DOHH2 (cell line): ENCODE measurements at regions not wholly inside any gene's neighbourhood (a gene's known extent, or its start where the extent isn't known, plus 50 kb on each side); places are given as distances from the start of the nearest gene placed in this dataset.
"Not testable (repeated sequence)": the region's sequence is repeated elsewhere in the genome, so short reads cannot be mapped to it uniquely, and the experiment has no call there.

Experiments
- H3F3A ChIP-seq: fragments of 200-600 bp; sonication (generic), shearing (Covaris generic); 2 replicates; pipeline ENCODE4 v1.6.0; 2016; ENCODE audit warnings: antibody characterized with exemption, mild to moderate bottlenecking; ENCODE audit not compliant: control insufficient read depth, insufficient read depth
- H3K27ac ChIP-seq: fragments of 200-600 bp; sonication (generic); 2 replicates; pipeline ENCODE4 v1.5.1; 2014; ENCODE audit warnings: low read depth, mild to moderate bottlenecking, low read length, moderate library complexity
- H3K27me3 ChIP-seq: fragments of 200-600 bp; sonication (generic); 2 replicates; pipeline ENCODE4 v1.6.1; 2014; ENCODE audit warnings: mild to moderate bottlenecking, low read length, mixed read lengths; ENCODE audit not compliant: control insufficient read depth
- H3K36me3 ChIP-seq: fragments of 200-600 bp; sonication (generic); 2 replicates; pipeline ENCODE4 v1.6.1; 2014; ENCODE audit warnings: mild to moderate bottlenecking, low read length, moderate library complexity, mixed read lengths; ENCODE audit not compliant: control insufficient read depth
- H3K4me1 ChIP-seq: fragments of 200-600 bp; sonication (generic); 2 replicates; pipeline ENCODE4 v1.6.1; 2014; ENCODE audit warnings: mild to moderate bottlenecking, low read length, mixed read lengths; ENCODE audit not compliant: control insufficient read depth
- H3K4me2 ChIP-seq: fragments of 200-600 bp; sonication (generic); 2 replicates; pipeline ENCODE4 v1.6.0; 2014; ENCODE audit warnings: mild to moderate bottlenecking, low read length, moderate library complexity
- H3K4me3 ChIP-seq: fragments of 200-600 bp; sonication (generic); 2 replicates; pipeline ENCODE4 v1.5.1; 2014; ENCODE audit warnings: mild to moderate bottlenecking, low read length, mixed read lengths
- H3K79me2 ChIP-seq: fragments of 200-600 bp; sonication (generic); 2 replicates; pipeline ENCODE4 v1.6.1; 2014; ENCODE audit warnings: mild to moderate bottlenecking, low read length, mixed read lengths; ENCODE audit not compliant: control insufficient read depth
- H3K9me2 ChIP-seq: fragments of 200-600 bp; sonication (generic); replicated peaks from 2 replicates; pipeline ENCODE4 v1.6.1; 2014; ENCODE audit warnings: mild to moderate bottlenecking, low read length, mixed read lengths; ENCODE audit not compliant: control insufficient read depth
- H3K9me3 ChIP-seq: fragments of 200-600 bp; sonication (generic); 2 replicates; pipeline ENCODE4 v1.6.1; 2014; ENCODE audit warnings: antibody characterized with exemption, low read length, mixed read lengths; ENCODE audit not compliant: control insufficient read depth, insufficient read depth
- H4K20me1 ChIP-seq: fragments of 200-600 bp; sonication (generic); 2 replicates; pipeline ENCODE4 v1.6.0; 2014; ENCODE audit warnings: low read depth, mild to moderate bottlenecking, antibody characterized with exemption, low read length, moderate library complexity; ENCODE audit not compliant: control insufficient read depth, insufficient read depth
- EZH2phosphoT487 ChIP-seq: fragments of 200-600 bp; sonication (generic); IDR thresholded peaks from 2 replicates; pipeline ENCODE4 v1.6.1; 2017; ENCODE audit warnings: borderline replicate concordance, mild to moderate bottlenecking, antibody characterized with exemption, low read length, moderate library complexity, mixed read lengths
- TF ChIP-seq, protein P1 (sequence below): fragments of 200-600 bp; sonication (generic); IDR thresholded peaks from one replicate; pipeline ENCODE4 v1.5.1; 2014; ENCODE audit warnings: antibody characterized with exemption, mild to moderate bottlenecking, low read depth, low read length; ENCODE audit not compliant: poor library complexity, severe bottlenecking

- no peaks in the 10 kb centered on the region for H3K36me3 ChIP-seq
Observed at GRCh38 chr12:116664085-116664484, 73.8 kb downstream of the SPRING1 start.

GRCh38 chr12:116662612-116663144 is 75.2 kb downstream of the SPRING1 start:
- Histone ChIP-seq H3K79me2 (no peaks in the 10 kb centered on the region), H3F3A (no peaks in the 10 kb centered on the region), H3K4me1 (no peaks in the 10 kb centered on the region), H3K4me3 (no peak overlapping the region), H3K9me3 (no peaks in the 10 kb centered on the region), H3K36me3 (no peaks in the 10 kb centered on the region), H3K4me2 (no peak overlapping the region), H3K9me2 (no peaks in the 10 kb centered on the region), H3K27me3 (peaks cover 8% of the 10 kb centered on the region; the same call in 1 of the 2 replicates), H4K20me1 (no peaks in the 10 kb centered on the region), H3K27ac (no peak overlapping the region)
- TF ChIP-seq, protein P1, sequence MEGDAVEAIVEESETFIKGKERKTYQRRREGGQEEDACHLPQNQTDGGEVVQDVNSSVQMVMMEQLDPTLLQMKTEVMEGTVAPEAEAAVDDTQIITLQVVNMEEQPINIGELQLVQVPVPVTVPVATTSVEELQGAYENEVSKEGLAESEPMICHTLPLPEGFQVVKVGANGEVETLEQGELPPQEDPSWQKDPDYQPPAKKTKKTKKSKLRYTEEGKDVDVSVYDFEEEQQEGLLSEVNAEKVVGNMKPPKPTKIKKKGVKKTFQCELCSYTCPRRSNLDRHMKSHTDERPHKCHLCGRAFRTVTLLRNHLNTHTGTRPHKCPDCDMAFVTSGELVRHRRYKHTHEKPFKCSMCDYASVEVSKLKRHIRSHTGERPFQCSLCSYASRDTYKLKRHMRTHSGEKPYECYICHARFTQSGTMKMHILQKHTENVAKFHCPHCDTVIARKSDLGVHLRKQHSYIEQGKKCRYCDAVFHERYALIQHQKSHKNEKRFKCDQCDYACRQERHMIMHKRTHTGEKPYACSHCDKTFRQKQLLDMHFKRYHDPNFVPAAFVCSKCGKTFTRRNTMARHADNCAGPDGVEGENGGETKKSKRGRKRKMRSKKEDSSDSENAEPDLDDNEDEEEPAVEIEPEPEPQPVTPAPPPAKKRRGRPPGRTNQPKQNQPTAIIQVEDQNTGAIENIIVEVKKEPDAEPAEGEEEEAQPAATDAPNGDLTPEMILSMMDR: no peak
- TF ChIP-seq EZH2phosphoT487: no peak

More at GRCh38 chr12:116664085-116664484, 73.8 kb downstream of the SPRING1 start:
- Histone ChIP-seq H3K27me3 (peaks cover 8% of the 10 kb centered on the region; the same call in 1 of the 2 replicates), H3F3A (no peaks in the 10 kb centered on the region), H3K4me2 (no peak overlapping the region), H3K9me3 (no peaks in the 10 kb centered on the region), H3K4me3 (no peak overlapping the region), H4K20me1 (no peaks in the 10 kb centered on the region), H3K4me1 (no peaks in the 10 kb centered on the region), H3K79me2 (no peaks in the 10 kb centered on the region), H3K9me2 (no peaks in the 10 kb centered on the region), H3K27ac (no peak overlapping the region)
- TF ChIP-seq EZH2phosphoT487: no peak
- TF ChIP-seq, protein P1: no peak

GRCh38 chr12:116661341-116661740 is 76.5 kb downstream of the SPRING1 start:
- H3K79me2 ChIP-seq: no peaks in the 10 kb centered on the region
- no peaks in the 10 kb centered on the region for H3K9me2 ChIP-seq
- no peak overlapping the region for H3K27ac ChIP-seq
- no peaks in the 10 kb centered on the region for H3K4me1 ChIP-seq
- H3K9me3 ChIP-seq: no peaks in the 10 kb centered on the region
- H4K20me1 ChIP-seq: no peaks in the 10 kb centered on the region
- no peak overlapping the region for H3K4me3 ChIP-seq
- no peak overlapping the region for H3K4me2 ChIP-seq
- H3K27me3 ChIP-seq: peaks cover 15% of the 10 kb centered on the region
- TF ChIP-seq EZH2phosphoT487: no peak
- TF ChIP-seq, protein P1: no peak
- H3K36me3 ChIP-seq: no peaks in the 10 kb centered on the region
- H3F3A ChIP-seq: no peaks in the 10 kb centered on the region

DNA sequence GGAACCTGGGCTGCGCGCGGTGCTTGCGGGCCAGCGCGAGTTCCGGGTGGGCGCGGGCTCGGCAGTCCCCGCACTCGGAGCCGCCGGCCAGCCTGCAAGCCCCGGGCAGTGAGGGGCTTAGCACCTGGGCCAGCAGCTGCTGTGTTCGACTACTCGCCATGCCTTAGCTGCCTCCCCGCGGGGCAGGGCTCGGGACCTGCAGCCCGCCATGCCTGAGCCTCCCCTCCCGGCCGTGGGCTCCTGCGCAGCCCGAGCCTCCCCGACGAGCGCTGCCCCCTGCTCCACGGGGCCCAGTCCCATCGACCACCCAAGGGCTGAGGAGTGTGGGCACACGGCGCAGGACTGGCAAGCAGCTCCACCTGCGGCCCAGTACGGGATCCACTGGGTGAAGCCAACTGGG is 77.1 kb downstream of the SPRING1 start:
- not testable (repeated sequence) for H3K4me1 ChIP-seq, H3K27ac ChIP-seq, H3K4me2 ChIP-seq, H3K9me3 ChIP-seq, H4K20me1 ChIP-seq, H3K4me3 ChIP-seq, H3F3A ChIP-seq, H3K9me2 ChIP-seq, H3K36me3 ChIP-seq, H3K79me2 ChIP-seq
- H3K27me3 ChIP-seq: peaks cover 15% of the 10 kb centered on the region
